Glomerular endothelial cell (primary cell): ENCODE measurements at regions not wholly inside any gene's neighbourhood (a gene's known extent, or its start where the extent isn't known, plus 50 kb on each side); places are given as distances from the start of the nearest gene placed in this dataset.
"Not testable (repeated sequence)": the region's sequence is repeated elsewhere in the genome, so short reads cannot be mapped to it uniquely, and the experiment has no call there.

Experiments
- DNase-seq: peaks from one replicate; pipeline ENCODE4 v3.0.0-alpha.2; 2011; ENCODE audit warnings: low read depth, low spot score; ENCODE audit errors: extremely low read depth

DNA sequence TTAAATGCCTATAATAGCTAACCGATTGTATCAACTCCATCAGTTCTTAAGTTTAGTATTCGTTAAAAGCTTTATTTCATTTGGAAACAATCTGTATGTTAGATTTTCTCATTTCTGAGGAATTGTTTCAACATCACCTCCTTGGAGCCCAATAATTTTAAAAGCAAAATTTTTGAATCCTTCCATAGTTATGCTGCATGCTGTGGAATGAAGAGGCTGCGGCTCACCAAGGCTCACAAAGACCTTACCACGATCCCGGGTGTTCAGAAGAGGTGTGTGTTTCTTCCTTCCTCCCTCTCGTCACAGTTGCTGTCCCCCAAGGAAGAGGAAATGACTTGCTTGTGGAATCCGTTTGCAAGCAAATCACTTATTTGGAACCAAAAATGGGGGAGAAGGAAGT is 143.8 kb downstream of the FGF1 start:
- DNase-seq = no peak

DNA sequence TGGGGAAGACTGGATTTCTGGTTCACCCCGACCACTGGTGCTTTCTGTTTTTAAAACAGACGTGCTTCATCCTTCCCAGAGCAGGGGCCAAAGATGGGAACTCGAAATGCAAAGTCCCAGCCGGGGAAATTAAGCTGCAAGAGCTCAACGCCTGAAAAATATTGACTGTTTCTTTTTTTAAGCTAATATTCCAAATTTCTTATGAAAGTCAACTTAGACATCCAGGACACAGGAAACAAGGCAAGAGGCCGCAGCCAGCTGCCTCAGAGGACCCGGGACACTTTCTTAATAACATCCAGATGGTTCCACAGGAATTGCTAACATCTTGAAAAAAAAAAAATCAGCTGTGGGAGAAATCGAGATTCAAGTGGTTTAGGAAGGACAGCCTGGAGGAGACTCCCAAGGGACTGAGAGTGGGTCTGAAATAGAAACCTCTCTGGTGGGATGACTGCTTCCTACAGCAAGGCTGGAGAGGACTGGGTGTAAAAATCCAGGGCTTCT is 144.9 kb downstream of the FGF1 start:
- DNase-seq = no peak

GRCh38 chr5:142539154-142539740 is 146.6 kb downstream of the FGF1 start:
- no peak for DNase-seq

- DNase-seq = no peak
Measured at GRCh38 chr5:142537938-142538337, 148.0 kb downstream of the FGF1 start.

- no peak for DNase-seq
Measured at GRCh38 chr5:142532781-142533176, 153.1 kb downstream of the FGF1 start.

DNA sequence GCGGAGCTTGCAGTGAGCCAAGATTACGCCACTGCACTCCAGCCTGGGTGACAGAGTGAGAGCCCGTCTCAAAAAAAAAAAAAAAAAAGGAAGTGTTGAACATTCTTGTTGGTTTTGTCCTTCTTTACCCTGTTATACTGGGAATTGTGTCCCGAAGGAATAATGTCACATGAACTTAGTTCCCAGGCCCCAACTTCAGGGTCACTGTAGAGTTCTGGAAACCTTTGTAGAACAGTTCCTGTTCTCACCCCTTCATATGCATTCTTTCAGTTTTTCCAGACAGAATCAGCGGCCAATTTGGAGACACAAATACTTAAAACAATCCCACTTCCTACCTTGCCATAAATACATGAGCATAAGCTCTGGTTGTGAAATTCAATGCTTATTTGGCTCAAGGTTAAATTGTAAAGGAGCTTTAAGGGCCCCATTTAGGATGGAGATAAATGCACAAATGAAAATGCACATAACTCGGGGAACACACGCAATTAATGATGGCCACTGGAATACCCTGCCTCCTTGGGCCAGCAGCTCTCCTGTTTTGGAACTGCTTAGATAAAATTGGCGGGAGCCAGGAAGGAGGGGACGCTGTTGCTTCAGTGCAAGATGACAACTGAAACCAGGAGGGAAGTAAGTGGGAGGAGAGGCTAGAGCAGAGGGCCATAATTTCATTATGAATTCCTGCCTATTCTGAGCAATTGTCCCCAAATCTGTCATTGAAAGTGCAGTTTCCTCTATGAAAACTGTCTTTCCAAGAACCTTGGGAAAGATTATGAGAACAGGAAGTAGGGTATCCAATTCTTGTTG is 153.7 kb downstream of the FGF1 start:
- no peak for DNase-seq

- DNase-seq = no peak
Measured at GRCh38 chr5:142530904-142531303, 155.0 kb downstream of the FGF1 start.

- peak; percentile 67 for DNase-seq
Measured at GRCh38 chr5:142529626-142530278, 156.1 kb downstream of the FGF1 start.

GRCh38 chr5:142527664-142528295 is 158.1 kb downstream of the FGF1 start:
- no peak for DNase-seq

- no peak for DNase-seq
Measured at GRCh38 chr5:142527234-142527633, 158.7 kb downstream of the FGF1 start.

- DNase-seq = no peak
Measured at GRCh38 chr5:142522983-142523382, 162.9 kb downstream of the FGF1 start.

- DNase-seq = no peak
Measured at GRCh38 chr5:142521706-142522105, 164.2 kb downstream of the FGF1 start.

GRCh38 chr5:142520885-142521284 is 165.0 kb downstream of the FGF1 start:
- DNase-seq = no peak

DNA sequence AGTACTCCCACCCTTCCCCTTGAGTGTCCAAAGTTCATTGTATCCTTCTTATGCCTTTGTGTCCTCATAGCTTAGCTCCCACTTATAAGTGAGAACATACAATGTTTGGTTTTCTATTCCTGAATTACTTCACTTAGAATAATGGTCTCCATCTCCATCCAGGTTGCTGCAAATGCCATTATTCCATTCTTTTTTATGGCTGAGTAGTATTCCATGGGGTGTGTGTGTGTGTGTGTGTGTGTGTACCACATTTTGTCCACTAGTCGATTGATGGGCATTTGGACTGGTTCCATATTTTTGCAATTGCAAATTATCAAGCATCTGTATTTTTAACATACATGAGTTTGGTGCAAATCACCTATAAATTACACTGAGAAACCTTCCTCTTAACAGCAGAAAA is 166.0 kb downstream of the FGF1 start:
- DNase-seq = not testable (repeated sequence)

- DNase-seq = no peak
Measured at GRCh38 chr5:142517840-142518239, 168.1 kb downstream of the FGF1 start.

- no peak for DNase-seq
Measured at GRCh38 chr5:142516732-142517131, 169.2 kb downstream of the FGF1 start.

GRCh38 chr5:142515036-142515435 is 170.9 kb downstream of the FGF1 start:
- DNase-seq = no peak

DNA sequence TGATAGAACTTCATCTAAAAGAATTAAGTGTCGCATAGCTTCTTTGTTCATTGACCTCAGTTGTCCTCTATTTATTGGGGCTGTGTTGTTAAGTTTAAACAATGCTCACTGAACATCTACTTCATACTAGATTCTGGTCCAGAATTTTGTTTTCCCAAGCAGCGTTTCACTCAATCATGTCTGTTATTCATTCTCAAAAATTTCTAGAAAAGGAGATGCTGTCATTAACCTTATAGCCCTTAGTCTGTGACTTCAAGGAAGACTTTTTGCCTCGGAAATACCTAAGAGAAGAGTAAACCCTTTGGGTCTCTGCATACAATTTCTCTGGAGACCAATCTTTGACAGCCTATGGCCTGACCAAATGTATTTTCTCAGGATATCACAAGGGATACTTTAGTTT is 171.7 kb downstream of the FGF1 start:
- DNase-seq = no peak

DNA sequence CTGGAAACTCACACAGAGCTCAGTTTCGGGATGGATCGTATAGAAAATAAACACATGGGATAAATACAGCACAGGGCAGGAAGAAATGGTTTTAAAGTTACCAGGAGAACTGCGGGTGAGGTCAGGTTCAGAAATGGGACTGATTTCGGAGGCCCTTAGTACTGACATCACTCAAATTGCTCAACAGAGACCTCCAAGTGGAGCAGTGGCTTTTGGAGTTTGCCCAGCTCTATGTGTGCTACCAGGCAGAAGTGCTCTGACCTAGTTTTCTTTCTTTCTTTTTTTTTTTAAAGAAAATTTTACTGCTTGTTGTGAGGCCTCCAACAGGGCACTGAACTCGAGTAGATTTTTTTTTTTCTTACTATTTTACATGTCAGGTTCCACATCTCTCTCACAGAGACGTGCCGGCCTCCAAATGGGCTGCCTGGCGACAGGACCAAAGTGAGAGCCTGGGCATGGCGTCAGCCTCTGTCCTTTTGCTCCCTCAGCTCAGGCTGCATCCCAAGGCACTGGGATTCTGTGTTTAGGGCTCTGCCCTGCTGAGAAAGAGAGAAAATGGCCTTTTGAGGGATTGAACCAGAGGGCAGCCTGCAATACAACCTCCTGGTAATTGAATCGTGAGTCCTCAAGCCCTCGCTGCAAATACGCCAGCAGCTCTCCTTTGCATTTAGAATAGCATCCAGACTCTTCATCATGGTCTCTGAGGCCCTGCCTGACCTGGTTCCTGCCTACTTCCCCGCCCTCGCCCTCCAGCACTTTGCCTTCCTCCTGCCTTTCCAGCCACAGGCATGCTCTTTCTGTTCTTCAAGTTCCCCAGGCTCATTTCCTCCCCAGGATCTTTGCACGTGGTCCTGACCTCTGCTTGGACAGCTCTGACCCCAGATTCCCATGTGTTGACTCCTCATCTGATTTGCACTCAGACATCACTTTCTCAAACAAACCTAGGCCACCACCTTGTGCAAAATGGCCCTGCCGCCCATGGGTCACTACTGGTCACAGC is 173.5 kb downstream of the FGF1 start:
- DNase-seq = no peak

- DNase-seq = no peak
Measured at GRCh38 chr5:142511358-142511757, 174.5 kb downstream of the FGF1 start.
